Tibial nerve (tissue), 4 donors: ENCODE measurements at regions not wholly inside any gene's neighbourhood (a gene's known extent, or its start where the extent isn't known, plus 50 kb on each side); places are given as distances from the start of the nearest gene placed in this dataset.

Experiments
- DNase-seq, 2 donors: peaks; one replicate each; pipeline ENCODE4 v3.0.0-alpha.2; 2019; ENCODE audit warnings: low spot score in 2 of 2
- H3K27ac ChIP-seq, 4 donors: fragments of 200-600 bp; sonication (generic) in 3 of 4; one replicate each; pipeline ENCODE4 v1.5.1; 2017 to 2019; ENCODE audit warnings: mild to moderate bottlenecking in 1 of 4
- H3K27me3 ChIP-seq, 2 donors: fragments of 200-600 bp; sonication (generic) in 1 of 2; one replicate each; pipeline versions ENCODE4 v1.5.1 to v1.6.0; 2017 to 2019
- H3K36me3 ChIP-seq, 3 donors: fragments of 200-600 bp; sonication (generic); one replicate each; pipeline ENCODE4 v1.5.1; 2018 to 2019
- H3K4me1 ChIP-seq, 4 donors: fragments of 200-600 bp; sonication (generic) in 3 of 4; one replicate each; pipeline ENCODE4 v1.5.1; 2017 to 2019
- H3K4me3 ChIP-seq, 4 donors: fragments of 200-600 bp; sonication (generic) in 3 of 4; one replicate each; pipeline ENCODE4 v1.5.1; 2017 to 2019; ENCODE audit warnings: mild to moderate bottlenecking in 1 of 4, moderate library complexity in 1 of 4
- H3K9me3 ChIP-seq, 4 donors: fragments of 200-600 bp; sonication (generic) in 3 of 4; one replicate each; pipeline ENCODE4 v1.5.1; 2017 to 2019
- CTCF ChIP-seq, 5 experiments: fragments of 200-600 bp in 3 of 5; fragments of 450-650 bp in 2 of 5; sonication (generic) in 3 of 5; IDR thresholded peaks; one replicate each; pipeline ENCODE4 v1.5.1; 2016 to 2019; ENCODE audit warnings: antibody characterized with exemption in 5 of 5, mild to moderate bottlenecking in 3 of 5, moderate library complexity in 2 of 5
- EP300 ChIP-seq, 2 donors: sonication (generic); formaldehyde crosslinking; IDR thresholded peaks; one replicate each; pipeline ENCODE4 v1.6.1; 2017; ENCODE audit warnings: antibody characterized with exemption in 2 of 2, mild to moderate bottlenecking in 1 of 2
- POLR2A ChIP-seq, 2 donors: fragments of 450-650 bp; IDR thresholded peaks; one replicate each; pipeline ENCODE4 v1.6.1; 2017; ENCODE audit warnings: antibody characterized with exemption in 2 of 2, mild to moderate bottlenecking in 2 of 2, moderate library complexity in 2 of 2
- WGBS, 2 donors: methylation state at CpG; one replicate each; pipeline ENCODE4 v1.1.5; 2018; 5-methylcytosine and 5-hydroxymethylcytosine counted together

- H3K4me1 ChIP-seq = no peaks in the 10 kb centered on the region
- no peaks in the 10 kb centered on the region for H3K9me3 ChIP-seq
- DNase-seq = no peak
- H3K4me3 ChIP-seq = no peak overlapping the region
- no peak overlapping the region for H3K27ac ChIP-seq
- H3K27me3 ChIP-seq = no peaks in the 10 kb centered on the region
- no peaks in the 10 kb centered on the region for H3K36me3 ChIP-seq
- 57 to 67% methylated on average over 5 of the region's 5 CpGs for WGBS, 2 donors
- TF ChIP-seq POLR2A (IDR thresholded peaks at IDR 0.05) (no peak), EP300 (IDR thresholded peaks at IDR 0.05) (no peak)
Measured at GRCh38 chr4:15339737-15340136, 88.1 kb upstream of the C1QTNF7 start.

- no peak for DNase-seq
- Histone ChIP-seq H3K4me3 (no peak overlapping the region), H3K27ac (no peak overlapping the region), H3K36me3 (no peaks in the 10 kb centered on the region), H3K9me3 (no peaks in the 10 kb centered on the region), H3K4me1 (no peaks in the 10 kb centered on the region), H3K27me3 (no peaks in the 10 kb centered on the region)
- 76 to 85% methylated on average over 4 of the region's 4 CpGs for WGBS, 2 donors
- no peak for TF ChIP-seq EP300 (IDR thresholded peaks at IDR 0.05)
- no peak for TF ChIP-seq POLR2A (IDR thresholded peaks at IDR 0.05)
- TF ChIP-seq CTCF (IDR thresholded peaks at IDR 0.05) = no peak
Measured at GRCh38 chr4:15340332-15340731, 87.5 kb upstream of the C1QTNF7 start.

- no peaks in the 10 kb centered on the region for H3K9me3 ChIP-seq
- H3K27me3 ChIP-seq = no peaks in the 10 kb centered on the region
- H3K4me3 ChIP-seq = no peak overlapping the region
- H3K36me3 ChIP-seq = no peaks in the 10 kb centered on the region
- DNase-seq = no peak
- WGBS, 2 donors = 79 to 86% methylated on average over 13 of the region's 13 CpGs
- H3K27ac ChIP-seq = no peak overlapping the region
- TF ChIP-seq EP300 (IDR thresholded peaks at IDR 0.05) = no peak
- TF ChIP-seq CTCF (IDR thresholded peaks at IDR 0.05) = no peak
- no peak for TF ChIP-seq POLR2A (IDR thresholded peaks at IDR 0.05)
- no peaks in the 10 kb centered on the region for H3K4me1 ChIP-seq
Measured at GRCh38 chr4:15340902-15341732, 86.7 kb upstream of the C1QTNF7 start.

GRCh38 chr4:15341733-15342300 lies 86.0 kb upstream of the C1QTNF7 start:
- WGBS, 2 donors = 91 to 92% methylated on average over 21 of the region's 21 CpGs
- no peaks in the 10 kb centered on the region for H3K36me3 ChIP-seq
- TF ChIP-seq EP300 (IDR thresholded peaks at IDR 0.05) (no peak), CTCF (IDR thresholded peaks at IDR 0.05) (no peak), POLR2A (IDR thresholded peaks at IDR 0.05) (no peak)
- DNase-seq = no peak
- no peaks in the 10 kb centered on the region for H3K9me3 ChIP-seq
- H3K27ac ChIP-seq = no peak overlapping the region
- H3K4me1 ChIP-seq = no peaks in the 10 kb centered on the region
- no peaks in the 10 kb centered on the region for H3K27me3 ChIP-seq
- H3K4me3 ChIP-seq = no peak overlapping the region

GRCh38 chr4:15343000-15343399 lies 84.8 kb upstream of the C1QTNF7 start:
- no peak for DNase-seq
- 97 to 98% methylated on average over 4 of the region's 4 CpGs for WGBS, 2 donors
- TF ChIP-seq CTCF (IDR thresholded peaks at IDR 0.05) (no peak), EP300 (IDR thresholded peaks at IDR 0.05) (no peak), POLR2A (IDR thresholded peaks at IDR 0.05) (no peak)
- Histone ChIP-seq H3K9me3 (no peaks in the 10 kb centered on the region), H3K27me3 (no peaks in the 10 kb centered on the region), H3K4me3 (no peak overlapping the region), H3K36me3 (no peaks in the 10 kb centered on the region), H3K4me1 (no peaks in the 10 kb centered on the region), H3K27ac (no peak overlapping the region)
